Amniotic stem cell (primary cell): ENCODE measurements at regions not wholly inside any gene's neighbourhood (a gene's known extent, or its start where the extent isn't known, plus 50 kb on each side); places are given as distances from the start of the nearest gene placed in this dataset.
"Not testable (repeated sequence)": the region's sequence is repeated elsewhere in the genome, so short reads cannot be mapped to it uniquely, and the experiment has no call there.

Experiments used
- DNase-seq: peaks from one replicate; lab custom pipeline; 2025; lab: John Stamatoyannopoulos, UW

DNA sequence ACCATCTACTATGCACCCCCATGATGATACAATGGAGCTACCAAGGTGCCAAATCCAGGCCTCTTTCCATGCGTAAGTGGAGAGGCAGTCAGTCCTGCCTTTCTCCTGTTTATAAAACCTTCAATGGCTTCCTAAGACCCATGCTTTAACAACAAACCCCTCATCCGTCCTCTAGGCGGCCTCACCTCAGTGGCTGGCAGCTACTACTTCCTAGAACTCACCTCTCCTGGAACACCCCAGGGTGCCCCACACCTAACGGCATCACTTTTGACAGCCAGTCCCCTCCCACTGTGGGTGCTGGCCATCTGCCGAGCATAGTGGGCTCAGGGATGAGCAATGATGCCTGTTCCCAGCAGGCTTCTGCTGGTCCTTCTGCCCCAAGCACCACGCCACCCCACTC, 80.0 kb upstream of the TAB2 start:
- DNase-seq: no peak

DNA sequence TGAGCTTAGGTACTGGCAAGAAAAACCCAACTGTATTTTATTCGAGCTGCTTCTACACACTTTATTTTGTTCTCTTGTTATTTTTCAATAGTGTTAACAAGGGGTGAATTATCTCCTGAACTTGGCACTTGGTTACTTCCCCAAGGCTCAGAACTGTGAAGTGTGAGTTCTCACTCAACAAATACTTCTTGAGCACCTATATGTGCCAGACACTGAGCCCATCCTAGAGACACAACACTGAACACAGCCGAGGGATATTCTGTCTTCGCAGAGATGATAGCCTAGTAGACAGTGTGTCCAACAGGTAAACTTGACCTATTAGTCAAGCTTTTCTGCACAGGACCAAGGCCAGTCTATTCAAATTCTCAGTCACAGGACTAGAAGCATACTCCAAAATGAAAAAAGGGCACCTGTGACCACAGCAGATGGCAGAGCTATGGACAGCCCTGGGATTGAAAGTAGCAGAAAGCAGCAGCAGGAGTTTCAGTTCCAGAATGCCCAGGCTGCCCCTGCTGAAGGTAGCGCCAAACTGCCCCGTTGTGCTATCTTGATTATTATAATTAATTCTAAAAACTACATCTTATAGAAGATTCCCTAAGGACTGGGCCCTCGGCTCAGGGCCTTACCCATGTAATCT, 77.8 kb upstream of the TAB2 start:
- DNase-seq: no peak

DNA sequence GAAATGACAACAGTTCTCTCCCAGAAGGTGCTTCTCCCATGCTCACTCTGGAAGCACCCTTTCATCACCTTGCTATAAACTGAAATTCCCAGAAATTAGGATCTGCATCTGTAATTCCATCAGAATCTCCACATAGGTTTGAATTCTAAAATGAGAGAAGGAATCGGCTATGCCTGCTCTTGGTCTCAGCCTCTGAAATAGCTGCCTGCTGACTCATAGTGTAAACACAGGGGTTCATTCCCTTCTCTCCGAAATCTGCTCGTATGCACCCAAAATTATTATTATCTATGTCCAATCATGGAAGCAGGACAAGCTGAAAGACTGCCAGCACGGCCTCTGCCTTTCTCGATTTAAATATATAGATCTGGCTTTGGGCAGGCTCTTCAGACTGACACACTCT, 74.6 kb upstream of the TAB2 start:
- DNase-seq: no peak

DNA sequence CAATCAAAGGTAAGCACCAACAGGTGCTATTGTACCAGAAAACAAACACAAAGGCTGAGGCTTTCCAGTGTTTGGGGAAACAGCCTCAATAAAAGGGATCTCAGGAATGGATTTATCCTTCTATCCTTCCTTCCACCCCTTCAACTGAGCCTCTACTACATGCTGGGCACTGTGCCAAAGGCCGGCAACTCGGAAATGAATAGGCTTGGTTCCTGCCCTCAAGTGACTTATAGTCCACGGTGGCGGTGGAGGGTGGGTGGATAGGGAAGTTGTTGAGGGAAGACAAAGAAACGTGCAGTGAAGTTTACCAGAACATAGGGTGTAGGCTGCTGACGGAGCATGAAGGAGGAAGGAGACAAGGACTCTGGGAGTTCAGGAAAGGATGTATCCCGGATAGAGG, 73.4 kb upstream of the TAB2 start:
- DNase-seq: no peak

GRCh38 chr6:149246691-149247384, 70.7 kb upstream of the TAB2 start:
- DNase-seq: no peak

- DNase-seq: no peak
These were observed 70.1 kb upstream of the TAB2 start for GRCh38 chr6:149247385-149247763.

DNA sequence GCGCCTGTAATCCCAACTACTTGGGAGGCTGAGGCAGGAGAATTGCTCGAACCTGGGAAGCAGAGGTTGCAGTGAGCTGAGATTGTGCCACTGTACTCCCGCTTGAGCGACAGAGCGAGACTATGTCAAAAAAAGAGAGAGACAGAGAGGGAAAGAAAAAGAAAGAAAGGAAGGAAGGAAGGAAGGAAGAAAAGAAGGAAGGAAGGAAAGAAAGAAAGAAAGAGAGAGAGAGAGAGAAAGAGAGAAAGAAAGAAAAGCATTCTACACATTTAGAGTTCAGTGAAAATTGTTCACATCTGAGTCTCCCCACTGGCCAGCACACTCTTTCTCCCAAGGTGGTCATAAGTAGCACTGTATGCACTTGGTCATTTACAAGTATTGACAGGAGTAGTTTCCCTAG, 69.2 kb upstream of the TAB2 start:
- DNase-seq: not testable (repeated sequence)

DNA sequence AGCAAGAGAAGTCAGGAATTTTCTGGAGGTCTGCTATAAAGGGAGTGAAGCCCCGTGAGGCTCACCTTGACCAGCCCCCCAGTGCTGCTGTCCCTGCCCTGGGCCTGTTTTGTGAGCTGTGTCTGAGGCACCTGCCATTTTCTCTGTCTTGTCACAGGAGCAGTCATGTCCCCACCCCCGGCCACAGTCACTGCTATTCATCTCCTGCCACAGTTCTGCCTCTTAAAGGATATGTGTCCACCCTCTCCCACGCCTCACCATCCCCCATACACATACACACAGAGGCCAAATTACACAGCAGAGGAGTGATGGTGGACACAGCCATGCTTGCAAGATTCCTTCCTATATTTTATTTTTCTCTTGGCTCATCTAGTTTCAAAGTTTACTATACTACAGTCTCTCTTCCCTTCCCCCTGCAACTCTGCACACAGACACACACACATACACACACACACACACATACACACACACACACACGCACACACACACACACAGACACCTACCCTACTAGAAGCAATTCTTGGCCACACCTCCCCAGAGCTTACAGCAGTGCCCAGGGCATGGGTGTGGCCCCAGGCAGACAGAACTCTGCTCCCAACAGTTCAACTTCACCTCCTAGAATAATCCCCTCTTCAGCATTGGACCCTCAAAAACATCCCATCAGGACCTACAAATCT, 68.7 kb upstream of the TAB2 start:
- DNase-seq: no peak

GRCh38 chr6:149249370-149250357, 67.8 kb upstream of the TAB2 start:
- DNase-seq: no peak

DNA sequence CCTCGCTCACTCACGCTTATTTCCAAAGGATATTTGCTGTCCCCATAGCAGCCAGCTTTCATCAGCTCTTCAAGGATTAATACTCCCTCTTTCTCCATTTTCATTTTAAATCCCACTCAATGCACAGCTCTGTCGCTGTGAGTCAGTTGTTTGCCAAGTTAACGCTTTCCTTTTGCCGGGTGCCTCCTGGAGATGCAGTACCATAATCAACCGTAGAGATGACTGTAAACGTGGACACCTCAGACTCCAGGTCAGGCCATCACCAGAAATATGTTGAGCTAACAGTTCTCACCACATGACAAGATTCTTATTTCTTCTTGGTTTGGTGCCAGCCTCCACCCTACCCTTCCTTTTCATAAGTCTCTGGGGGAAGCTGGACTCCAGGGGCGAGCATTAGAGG, 66.6 kb upstream of the TAB2 start:
- no peak for DNase-seq

DNA sequence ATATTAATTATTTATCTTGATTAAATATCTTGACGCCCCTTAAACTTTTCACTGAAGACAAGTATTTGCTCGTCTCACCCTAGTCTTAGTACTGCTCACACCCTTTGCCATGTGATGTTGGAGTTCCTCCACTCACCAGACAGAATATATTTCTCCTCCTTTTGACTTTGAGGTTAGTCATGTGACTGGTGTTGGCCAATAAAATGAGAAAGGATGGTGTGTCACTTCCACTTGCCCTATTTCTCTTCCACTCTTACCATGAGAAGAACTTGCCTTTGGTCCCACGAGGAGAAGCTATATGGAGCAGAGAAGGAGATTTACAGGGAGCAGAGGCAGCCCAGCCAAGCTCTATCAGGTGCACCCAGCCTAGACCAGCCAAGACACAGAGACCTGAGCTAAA, 64.9 kb upstream of the TAB2 start:
- no peak for DNase-seq

DNA sequence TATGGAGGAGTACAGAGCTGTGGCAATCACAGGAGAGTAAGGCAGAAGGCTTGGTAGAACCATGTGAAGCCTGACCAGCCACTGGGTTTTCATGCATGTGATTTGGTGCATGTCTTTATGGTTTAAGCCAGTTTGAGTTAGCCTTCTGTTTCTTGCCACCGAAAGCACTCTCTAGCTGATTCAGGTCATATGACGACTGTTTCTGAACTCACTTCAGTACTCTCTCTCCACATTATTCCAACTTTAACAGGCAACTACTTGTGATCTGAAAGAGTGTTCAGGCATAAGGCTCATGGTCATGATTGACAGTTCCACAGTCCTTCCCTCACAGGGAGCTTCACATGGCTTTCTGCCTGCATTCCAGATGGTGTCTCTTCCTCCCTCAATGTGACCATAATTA, 63.3 kb upstream of the TAB2 start:
- DNase-seq: no peak

DNA sequence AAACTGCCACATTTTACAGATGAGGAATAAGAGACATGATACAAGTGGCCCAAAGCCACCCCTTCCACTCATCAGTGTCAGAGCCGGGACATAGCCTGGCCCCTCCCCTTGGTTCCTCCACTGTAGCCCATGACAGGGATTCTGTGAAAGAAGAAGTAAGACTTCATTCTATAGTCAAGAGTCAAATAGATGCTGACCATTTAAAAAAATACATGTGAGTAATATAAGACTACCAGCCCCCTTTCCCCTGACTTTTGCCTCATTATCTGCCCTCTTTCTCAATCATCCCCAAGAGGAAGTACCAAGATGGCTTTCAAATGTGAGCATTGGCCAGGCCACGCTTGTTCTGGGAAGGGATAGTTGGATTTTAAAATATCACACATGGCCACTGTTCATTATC, 57.8 kb upstream of the TAB2 start:
- DNase-seq: no peak

- no peak for DNase-seq
These were observed 57.2 kb upstream of the TAB2 start for GRCh38 chr6:149260214-149260874.

DNA sequence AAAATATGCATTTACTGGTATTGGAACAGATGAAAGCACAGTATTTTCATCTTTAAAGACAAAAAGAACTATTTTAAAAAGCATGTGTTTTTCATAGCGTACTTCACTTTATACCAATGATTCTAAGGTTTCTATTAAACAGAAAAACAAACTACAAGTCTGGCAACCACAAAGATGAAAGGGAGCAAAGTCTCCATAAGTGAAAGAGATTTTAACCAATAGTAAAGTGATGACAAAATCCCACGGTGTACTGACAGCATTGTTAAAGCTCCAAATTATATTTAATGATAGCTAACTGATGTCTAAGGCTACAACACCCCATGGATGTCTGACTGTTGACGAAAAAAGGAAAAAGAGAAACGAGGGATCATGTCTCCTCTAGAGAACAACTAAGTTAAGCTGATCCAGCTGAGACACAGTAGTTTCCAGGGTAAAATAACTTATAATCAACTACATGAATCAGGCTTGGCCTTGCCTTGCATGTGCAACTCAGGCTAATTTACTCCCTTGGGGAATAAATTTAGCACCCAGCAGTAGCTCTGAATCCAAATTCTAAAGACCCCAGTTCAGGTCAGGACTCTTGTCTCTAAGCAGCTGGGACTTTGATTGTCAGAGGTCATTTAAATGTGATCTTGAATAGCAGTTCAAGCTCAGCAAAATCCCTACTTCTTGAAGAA, 56.0 kb upstream of the TAB2 start:
- no peak for DNase-seq

GRCh38 chr6:149263321-149263720, 54.2 kb upstream of the TAB2 start:
- DNase-seq: no peak

- no peak for DNase-seq
These were observed 52.9 kb upstream of the TAB2 start for GRCh38 chr6:149264629-149265028.

DNA sequence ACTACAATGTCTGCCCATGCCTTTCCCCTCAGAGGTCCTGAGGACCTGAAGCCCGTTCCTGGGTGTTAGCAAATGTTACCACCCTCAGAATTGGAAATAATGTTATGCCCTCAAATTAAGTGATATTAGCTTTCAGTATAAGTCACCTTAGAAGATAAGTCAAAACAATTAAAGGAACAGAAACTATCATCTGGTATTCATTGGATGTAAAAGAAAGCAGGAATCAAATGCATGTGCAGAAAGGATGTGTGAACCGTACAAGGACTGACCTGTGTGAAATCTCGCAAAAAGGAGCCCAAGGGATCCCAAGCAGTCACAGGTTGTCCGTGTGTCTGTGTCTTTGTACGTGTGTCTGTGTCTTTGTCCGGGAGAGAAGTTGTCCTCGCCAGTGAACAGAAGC, 51.6 kb upstream of the TAB2 start:
- no peak for DNase-seq

DNA sequence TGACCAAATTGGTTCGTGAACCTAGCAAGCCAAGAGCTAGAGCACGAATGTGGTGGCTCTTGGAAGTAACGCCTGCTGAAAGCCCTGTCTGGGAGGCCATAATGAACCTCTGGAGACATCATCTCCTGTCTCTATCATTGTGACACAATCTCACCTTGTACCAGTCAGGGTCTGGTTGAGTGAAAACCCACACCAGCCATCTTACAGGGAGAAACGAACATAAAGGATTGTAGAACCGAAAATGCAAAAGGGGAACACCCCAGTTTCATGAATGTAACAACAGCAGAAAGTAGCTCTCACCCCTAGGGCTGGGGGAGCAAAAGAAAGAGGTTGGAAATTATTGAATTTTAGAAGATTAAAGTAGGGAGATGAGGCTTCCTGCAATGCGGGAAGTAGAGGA, 50.9 kb upstream of the TAB2 start:
- no peak for DNase-seq

DNA sequence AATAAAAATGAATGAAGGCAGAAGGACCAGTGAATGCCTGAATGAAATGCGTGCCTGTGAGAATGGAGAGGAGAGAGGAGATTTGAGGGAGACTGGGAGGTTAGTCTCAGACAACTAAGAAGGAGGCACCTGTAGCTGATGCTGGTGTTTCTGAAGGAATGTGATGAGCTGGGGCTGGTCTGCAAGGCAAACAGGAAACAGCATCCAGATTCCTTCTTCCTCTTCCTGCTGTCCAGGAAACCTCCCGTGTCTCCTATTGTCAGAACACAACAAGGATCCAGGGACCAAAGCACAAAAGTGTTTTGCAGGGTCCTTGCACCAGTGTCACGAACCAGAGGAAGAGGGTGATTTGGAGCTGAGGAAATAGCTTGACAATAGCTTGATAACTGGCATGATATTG, 50.4 kb upstream of the TAB2 start:
- no peak for DNase-seq

DNA sequence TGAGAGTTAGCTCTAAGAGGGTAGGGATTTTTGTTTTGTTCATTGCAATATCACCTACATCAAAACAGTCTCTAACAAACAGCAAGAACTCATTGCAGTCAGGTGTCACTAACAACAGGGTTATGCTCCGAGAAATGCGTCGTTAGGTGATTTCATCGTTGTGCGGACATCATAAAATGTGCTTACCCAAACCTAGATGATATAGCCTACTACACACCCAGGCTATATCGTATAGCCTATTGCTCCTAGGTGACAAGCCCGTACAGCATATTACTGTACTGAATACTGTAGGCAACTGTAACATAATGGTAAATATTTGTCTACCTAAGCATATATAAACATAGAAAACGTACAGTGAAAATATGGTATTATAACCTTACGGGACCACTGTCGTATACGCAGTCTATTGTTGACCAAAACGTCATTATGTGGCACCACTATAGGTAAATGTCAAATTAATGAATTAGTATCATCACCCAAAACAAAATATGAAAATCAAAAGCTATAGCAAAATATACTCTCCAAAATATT, 49.9 kb upstream of the TAB2 start:
- no peak for DNase-seq
